H9 (cell line): ENCODE measurements at regions not wholly inside any gene's neighbourhood (a gene's known extent, or its start where the extent isn't known, plus 50 kb on each side); places are given as distances from the start of the nearest gene placed in this dataset.

Experiments
- DNase-seq: peaks from one replicate; pipeline ENCODE4 v3.0.0-alpha.2; 2017
- H2AFZ ChIP-seq: one replicate; pipeline ENCODE4 v1.6.1; 2013; ENCODE audit warnings: mild to moderate bottlenecking, low read length, control low read depth, moderate library complexity
- H2AK5ac ChIP-seq: 2 replicates; pipeline ENCODE4 v1.6.1; 2013; ENCODE audit warnings: low read length, control low read depth, mixed read lengths; ENCODE audit not compliant: insufficient read length
- H2BK120ac ChIP-seq: one replicate; pipeline ENCODE4 v1.6.1; 2013; ENCODE audit warnings: low read depth, mild to moderate bottlenecking, low read length, control low read depth, inconsistent platforms; ENCODE audit not compliant: poor library complexity, severe bottlenecking
- H2BK12ac ChIP-seq: 2 replicates; pipeline ENCODE4 v1.6.1; 2013; ENCODE audit warnings: low read length, control low read depth, mixed read lengths, low read depth; ENCODE audit not compliant: insufficient read length
- H2BK15ac ChIP-seq: 2 replicates; pipeline ENCODE4 v1.6.1; 2013; ENCODE audit warnings: low read depth, low read length, control low read depth
- H2BK20ac ChIP-seq: one replicate; pipeline ENCODE4 v1.6.1; 2013; ENCODE audit warnings: low read depth, mild to moderate bottlenecking, low read length, control low read depth, inconsistent platforms; ENCODE audit not compliant: poor library complexity, severe bottlenecking
- H2BK5ac ChIP-seq: 2 replicates; pipeline ENCODE4 v1.6.1; 2013; ENCODE audit warnings: low read length, control low read depth, mixed read lengths; ENCODE audit not compliant: insufficient read length
- H3K14ac ChIP-seq: 2 replicates; pipeline ENCODE4 v1.6.1; 2013; ENCODE audit warnings: low read length, control low read depth; ENCODE audit not compliant: insufficient read depth
- H3K18ac ChIP-seq: 2 replicates; pipeline ENCODE4 v1.6.1; 2013; ENCODE audit warnings: low read depth, mild to moderate bottlenecking, mixed read lengths, low read length, control low read depth; ENCODE audit not compliant: insufficient read length
- H3K23ac ChIP-seq: 2 replicates; pipeline ENCODE4 v1.6.1; 2013; ENCODE audit warnings: low read length, control low read depth, mixed read lengths, low read depth; ENCODE audit not compliant: insufficient read length
- H3K23me2 ChIP-seq: 2 replicates; pipeline ENCODE4 v1.6.1; 2013; ENCODE audit warnings: low read depth, mild to moderate bottlenecking, mixed read lengths, low read length, control low read depth; ENCODE audit not compliant: insufficient read length, poor library complexity, severe bottlenecking
- H3K27ac ChIP-seq: 2 replicates; pipeline ENCODE4 v1.5.1; 2013; ENCODE audit warnings: low read length, control low read depth, mixed read lengths, low read depth; ENCODE audit not compliant: insufficient read length
- H3K27me3 ChIP-seq: 2 replicates; pipeline ENCODE4 v1.6.1; 2013; ENCODE audit warnings: low read length, control low read depth, inconsistent platforms; ENCODE audit not compliant: insufficient read depth
- H3K4ac ChIP-seq: 2 replicates; pipeline ENCODE4 v1.6.1; 2013; ENCODE audit warnings: low read depth, mild to moderate bottlenecking, control low read depth, inconsistent platforms, low read length, moderate library complexity
- H3K4me1 ChIP-seq: 2 replicates; pipeline ENCODE4 v1.6.1; 2013; ENCODE audit warnings: low read length, control low read depth, inconsistent platforms; ENCODE audit not compliant: insufficient read depth
- H3K4me2 ChIP-seq: 2 replicates; pipeline ENCODE4 v1.6.1; 2013; ENCODE audit warnings: low read length, control low read depth, mixed read lengths; ENCODE audit not compliant: insufficient read length, insufficient read depth
- H3K56ac ChIP-seq: 2 replicates; pipeline ENCODE4 v1.6.1; 2013; ENCODE audit warnings: low read depth, mild to moderate bottlenecking, mixed read lengths, low read length, control low read depth; ENCODE audit not compliant: insufficient read length
- H3K79me1 ChIP-seq: 2 replicates; pipeline ENCODE4 v1.6.1; 2013; ENCODE audit warnings: low read depth, mild to moderate bottlenecking, moderate library complexity, low read length, control low read depth, inconsistent platforms; ENCODE audit not compliant: insufficient read depth, poor library complexity, severe bottlenecking
- H3K79me2 ChIP-seq: 2 replicates; pipeline ENCODE4 v1.6.1; 2013; ENCODE audit warnings: low read length, control low read depth, inconsistent platforms; ENCODE audit not compliant: insufficient read depth
- H3K9ac ChIP-seq: 2 replicates; pipeline ENCODE4 v1.6.1; 2013; ENCODE audit warnings: low read length, control low read depth, mixed read lengths; ENCODE audit not compliant: insufficient read length; ENCODE audit errors: extremely low read depth
- H3K9me3 ChIP-seq: one replicate; pipeline ENCODE4 v1.6.1; 2013; ENCODE audit warnings: low read depth, low read length, inconsistent platforms; ENCODE audit not compliant: control insufficient read depth
- H3T11ph ChIP-seq: one replicate; pipeline ENCODE4 v1.6.1; 2013; ENCODE audit warnings: mild to moderate bottlenecking, low read length, control low read depth, inconsistent platforms
- H4K20me1 ChIP-seq: one replicate; pipeline ENCODE4 v1.6.1; 2013; ENCODE audit not compliant: control insufficient read depth, insufficient read length, insufficient read depth
- H4K5ac ChIP-seq: 2 replicates; pipeline ENCODE4 v1.6.1; 2013; ENCODE audit warnings: low read depth, mild to moderate bottlenecking, mixed read lengths, low read length, control low read depth; ENCODE audit not compliant: insufficient read length
- H4K8ac ChIP-seq: replicated peaks from 2 replicates; pipeline ENCODE4 v1.6.1; 2013; ENCODE audit warnings: low read length, control low read depth, mixed read lengths, low read depth; ENCODE audit not compliant: insufficient read length
- H4K91ac ChIP-seq: 2 replicates; pipeline ENCODE4 v1.6.1; 2013; ENCODE audit warnings: low read depth, mild to moderate bottlenecking, moderate library complexity, mixed read lengths, low read length, control low read depth; ENCODE audit not compliant: insufficient read length
- H3K27ac Mint-ChIP-seq, 3 experiments: 2 replicates in 2 of 3; 3 replicates in 1 of 3; pipeline ENCODE4 v1.8.0; 2020 to 2021; ENCODE audit warnings: mixed read lengths in 3 of 3, mild to moderate bottlenecking in 1 of 3, moderate library complexity in 1 of 3
- H3K27me3 Mint-ChIP-seq: 2 replicates; pipeline ENCODE4 v1.8.0; 2021; ENCODE audit warnings: low read depth, mild to moderate bottlenecking, moderate library complexity, mixed read lengths
- H3K36me3 Mint-ChIP-seq, 3 experiments: 2 replicates in 2 of 3; 3 replicates in 1 of 3; pipeline ENCODE4 v1.8.0; 2020 to 2021; ENCODE audit warnings: low read depth in 3 of 3, mixed read lengths in 3 of 3; ENCODE audit not compliant: insufficient read depth in 1 of 3
- H3K4me1 Mint-ChIP-seq, 2 experiments: 2 replicates each; pipeline ENCODE4 v1.8.0; 2020; ENCODE audit warnings: mixed read lengths in 2 of 2
- H3K4me3 Mint-ChIP-seq, 2 experiments: 2 replicates in 1 of 2; 3 replicates in 1 of 2; pipeline ENCODE4 v1.8.0; 2020 to 2021; ENCODE audit warnings: mild to moderate bottlenecking in 2 of 2, mixed read lengths in 2 of 2, moderate library complexity in 1 of 2
- H3K9me3 Mint-ChIP-seq, 2 experiments: 2 replicates in 1 of 2; 3 replicates in 1 of 2; pipeline ENCODE4 v1.8.0; 2020; ENCODE audit warnings: mild to moderate bottlenecking in 2 of 2, mixed read lengths in 2 of 2, moderate library complexity in 1 of 2
- CTCF ChIP-seq: fragments of 200-600 bp; sonication (generic); conservative IDR thresholded peaks from 3 replicates; pipeline ENCODE4 v1.8.0; 2021; ENCODE audit warnings: antibody characterized with exemption, mild to moderate bottlenecking
- WGBS: extraction: QIAGEN DNeasy Blood & Tissue Kit; methylation state at CpG from one replicate; pipeline ENCODE4 v1.1.7; 2013; ENCODE audit warnings: missing lambda C conversion rate, low lambda C conversion rate, mixed read lengths; ENCODE audit not compliant: insufficient read length; ENCODE audit errors: extremely low coverage; 5-methylcytosine and 5-hydroxymethylcytosine counted together

DNA sequence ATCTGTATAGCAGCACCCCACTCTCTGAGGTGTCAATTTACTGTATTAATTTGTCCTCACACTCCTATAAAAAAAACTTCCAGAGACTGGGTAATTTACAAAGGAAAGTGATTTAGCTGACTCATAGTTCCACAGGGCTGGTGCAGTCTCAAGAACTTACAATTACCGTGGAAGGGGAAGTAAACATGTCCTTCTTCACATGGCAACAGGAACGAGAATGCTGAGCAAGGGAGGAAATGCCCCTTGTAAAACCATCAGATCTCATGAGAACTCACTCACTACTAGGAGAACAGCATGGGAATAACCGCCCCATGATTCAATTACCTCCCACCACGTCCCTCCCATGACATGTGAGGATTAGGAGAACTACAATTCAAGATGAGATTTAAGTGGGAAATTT lies 602.6 kb downstream of the MTRR start:
- Histone ChIP-seq H2AK5ac (no peak overlapping the region), H3K4me2 (no peak overlapping the region), H3K79me1 (no peaks in the 10 kb centered on the region), H3K4ac (no peak overlapping the region), H3K4me1 (no peaks in the 10 kb centered on the region), H3K14ac (no peak overlapping the region), H4K8ac (no peak overlapping the region), H2BK120ac (no peak overlapping the region), H4K5ac (no peak overlapping the region), H3K23me2 (no peaks in the 10 kb centered on the region), H3K18ac (no peak overlapping the region), H3K9me3 (peaks cover 21% of the 10 kb centered on the region), H2BK12ac (no peak overlapping the region), H4K20me1 (no peaks in the 10 kb centered on the region), H3K79me2 (no peaks in the 10 kb centered on the region), H3K9ac (no peak overlapping the region), H3K27me3 (no peaks in the 10 kb centered on the region), H3K23ac (no peak overlapping the region), H4K91ac (no peak overlapping the region), H3K27ac (no peak overlapping the region), H3K56ac (no peak overlapping the region), H2BK15ac (no peak overlapping the region), H2AFZ (no peak overlapping the region), H2BK20ac (no peak overlapping the region), H2BK5ac (no peak overlapping the region), H3T11ph (no peak overlapping the region)
- H3K9me3 Mint-ChIP-seq: peaks cover 30 to 40% of the 10 kb centered on the region in 2 experiments
- no peak overlapping the region for H3K4me3 Mint-ChIP-seq
- no peak for TF ChIP-seq CTCF
- H3K27ac Mint-ChIP-seq: no peak overlapping the region
- H3K36me3 Mint-ChIP-seq: peaks cover 17 to 35% (median 19%) of the 10 kb centered on the region in 3 experiments
- H3K27me3 Mint-ChIP-seq: no peaks in the 10 kb centered on the region; the same call in 1 of the 2 replicates
- peaks cover 9 to 13% of the 10 kb centered on the region in 2 experiments for H3K4me1 Mint-ChIP-seq
- DNase-seq: no peak
- no CpG with 5 or more reads among the region's 4 CpGs for WGBS
